H9 (cell line): ENCODE measurements at regions not wholly inside any gene's neighbourhood (a gene's known extent, or its start where the extent isn't known, plus 50 kb on each side); places are given as distances from the start of the nearest gene placed in this dataset.

Experiments
- DNase-seq: peaks from one replicate; pipeline ENCODE4 v3.0.0-alpha.2; 2017
- H2AFZ ChIP-seq: one replicate; pipeline ENCODE4 v1.6.1; 2013; ENCODE audit warnings: mild to moderate bottlenecking, low read length, control low read depth, moderate library complexity
- H2AK5ac ChIP-seq: 2 replicates; pipeline ENCODE4 v1.6.1; 2013; ENCODE audit warnings: low read length, control low read depth, mixed read lengths; ENCODE audit not compliant: insufficient read length
- H2BK120ac ChIP-seq: one replicate; pipeline ENCODE4 v1.6.1; 2013; ENCODE audit warnings: low read depth, mild to moderate bottlenecking, low read length, control low read depth, inconsistent platforms; ENCODE audit not compliant: poor library complexity, severe bottlenecking
- H2BK12ac ChIP-seq: 2 replicates; pipeline ENCODE4 v1.6.1; 2013; ENCODE audit warnings: low read length, control low read depth, mixed read lengths, low read depth; ENCODE audit not compliant: insufficient read length
- H2BK15ac ChIP-seq: 2 replicates; pipeline ENCODE4 v1.6.1; 2013; ENCODE audit warnings: low read depth, low read length, control low read depth
- H2BK20ac ChIP-seq: one replicate; pipeline ENCODE4 v1.6.1; 2013; ENCODE audit warnings: low read depth, mild to moderate bottlenecking, low read length, control low read depth, inconsistent platforms; ENCODE audit not compliant: poor library complexity, severe bottlenecking
- H2BK5ac ChIP-seq: 2 replicates; pipeline ENCODE4 v1.6.1; 2013; ENCODE audit warnings: low read length, control low read depth, mixed read lengths; ENCODE audit not compliant: insufficient read length
- H3K14ac ChIP-seq: 2 replicates; pipeline ENCODE4 v1.6.1; 2013; ENCODE audit warnings: low read length, control low read depth; ENCODE audit not compliant: insufficient read depth
- H3K18ac ChIP-seq: 2 replicates; pipeline ENCODE4 v1.6.1; 2013; ENCODE audit warnings: low read depth, mild to moderate bottlenecking, mixed read lengths, low read length, control low read depth; ENCODE audit not compliant: insufficient read length
- H3K23ac ChIP-seq: 2 replicates; pipeline ENCODE4 v1.6.1; 2013; ENCODE audit warnings: low read length, control low read depth, mixed read lengths, low read depth; ENCODE audit not compliant: insufficient read length
- H3K23me2 ChIP-seq: 2 replicates; pipeline ENCODE4 v1.6.1; 2013; ENCODE audit warnings: low read depth, mild to moderate bottlenecking, mixed read lengths, low read length, control low read depth; ENCODE audit not compliant: insufficient read length, poor library complexity, severe bottlenecking
- H3K27ac ChIP-seq: 2 replicates; pipeline ENCODE4 v1.5.1; 2013; ENCODE audit warnings: low read length, control low read depth, mixed read lengths, low read depth; ENCODE audit not compliant: insufficient read length
- H3K27me3 ChIP-seq: 2 replicates; pipeline ENCODE4 v1.6.1; 2013; ENCODE audit warnings: low read length, control low read depth, inconsistent platforms; ENCODE audit not compliant: insufficient read depth
- H3K4ac ChIP-seq: 2 replicates; pipeline ENCODE4 v1.6.1; 2013; ENCODE audit warnings: low read depth, mild to moderate bottlenecking, control low read depth, inconsistent platforms, low read length, moderate library complexity
- H3K4me1 ChIP-seq: 2 replicates; pipeline ENCODE4 v1.6.1; 2013; ENCODE audit warnings: low read length, control low read depth, inconsistent platforms; ENCODE audit not compliant: insufficient read depth
- H3K4me2 ChIP-seq: 2 replicates; pipeline ENCODE4 v1.6.1; 2013; ENCODE audit warnings: low read length, control low read depth, mixed read lengths; ENCODE audit not compliant: insufficient read length, insufficient read depth
- H3K56ac ChIP-seq: 2 replicates; pipeline ENCODE4 v1.6.1; 2013; ENCODE audit warnings: low read depth, mild to moderate bottlenecking, mixed read lengths, low read length, control low read depth; ENCODE audit not compliant: insufficient read length
- H3K79me1 ChIP-seq: 2 replicates; pipeline ENCODE4 v1.6.1; 2013; ENCODE audit warnings: low read depth, mild to moderate bottlenecking, moderate library complexity, low read length, control low read depth, inconsistent platforms; ENCODE audit not compliant: insufficient read depth, poor library complexity, severe bottlenecking
- H3K79me2 ChIP-seq: 2 replicates; pipeline ENCODE4 v1.6.1; 2013; ENCODE audit warnings: low read length, control low read depth, inconsistent platforms; ENCODE audit not compliant: insufficient read depth
- H3K9ac ChIP-seq: 2 replicates; pipeline ENCODE4 v1.6.1; 2013; ENCODE audit warnings: low read length, control low read depth, mixed read lengths; ENCODE audit not compliant: insufficient read length; ENCODE audit errors: extremely low read depth
- H3K9me3 ChIP-seq: one replicate; pipeline ENCODE4 v1.6.1; 2013; ENCODE audit warnings: low read depth, low read length, inconsistent platforms; ENCODE audit not compliant: control insufficient read depth
- H3T11ph ChIP-seq: one replicate; pipeline ENCODE4 v1.6.1; 2013; ENCODE audit warnings: mild to moderate bottlenecking, low read length, control low read depth, inconsistent platforms
- H4K20me1 ChIP-seq: one replicate; pipeline ENCODE4 v1.6.1; 2013; ENCODE audit not compliant: control insufficient read depth, insufficient read length, insufficient read depth
- H4K5ac ChIP-seq: 2 replicates; pipeline ENCODE4 v1.6.1; 2013; ENCODE audit warnings: low read depth, mild to moderate bottlenecking, mixed read lengths, low read length, control low read depth; ENCODE audit not compliant: insufficient read length
- H4K8ac ChIP-seq: replicated peaks from 2 replicates; pipeline ENCODE4 v1.6.1; 2013; ENCODE audit warnings: low read length, control low read depth, mixed read lengths, low read depth; ENCODE audit not compliant: insufficient read length
- H4K91ac ChIP-seq: 2 replicates; pipeline ENCODE4 v1.6.1; 2013; ENCODE audit warnings: low read depth, mild to moderate bottlenecking, moderate library complexity, mixed read lengths, low read length, control low read depth; ENCODE audit not compliant: insufficient read length
- H3K27ac Mint-ChIP-seq, 3 experiments: 2 replicates in 2 of 3; 3 replicates in 1 of 3; pipeline ENCODE4 v1.8.0; 2020 to 2021; ENCODE audit warnings: mixed read lengths in 3 of 3, mild to moderate bottlenecking in 1 of 3, moderate library complexity in 1 of 3
- H3K27me3 Mint-ChIP-seq: 2 replicates; pipeline ENCODE4 v1.8.0; 2021; ENCODE audit warnings: low read depth, mild to moderate bottlenecking, moderate library complexity, mixed read lengths
- H3K36me3 Mint-ChIP-seq, 3 experiments: 2 replicates in 2 of 3; 3 replicates in 1 of 3; pipeline ENCODE4 v1.8.0; 2020 to 2021; ENCODE audit warnings: low read depth in 3 of 3, mixed read lengths in 3 of 3; ENCODE audit not compliant: insufficient read depth in 1 of 3
- H3K4me1 Mint-ChIP-seq, 2 experiments: 2 replicates each; pipeline ENCODE4 v1.8.0; 2020; ENCODE audit warnings: mixed read lengths in 2 of 2
- H3K4me3 Mint-ChIP-seq, 2 experiments: 2 replicates in 1 of 2; 3 replicates in 1 of 2; pipeline ENCODE4 v1.8.0; 2020 to 2021; ENCODE audit warnings: mild to moderate bottlenecking in 2 of 2, mixed read lengths in 2 of 2, moderate library complexity in 1 of 2
- H3K9me3 Mint-ChIP-seq, 2 experiments: 2 replicates in 1 of 2; 3 replicates in 1 of 2; pipeline ENCODE4 v1.8.0; 2020; ENCODE audit warnings: mild to moderate bottlenecking in 2 of 2, mixed read lengths in 2 of 2, moderate library complexity in 1 of 2
- CTCF ChIP-seq: fragments of 200-600 bp; sonication (generic); conservative IDR thresholded peaks from 3 replicates; pipeline ENCODE4 v1.8.0; 2021; ENCODE audit warnings: antibody characterized with exemption, mild to moderate bottlenecking
- WGBS: extraction: QIAGEN DNeasy Blood & Tissue Kit; methylation state at CpG from one replicate; pipeline ENCODE4 v1.1.7; 2013; ENCODE audit warnings: missing lambda C conversion rate, low lambda C conversion rate, mixed read lengths; ENCODE audit not compliant: insufficient read length; ENCODE audit errors: extremely low coverage; 5-methylcytosine and 5-hydroxymethylcytosine counted together

GRCh38 chr4:24405341-24405740 lies 179.0 kb downstream of the DHX15 start:
- Histone ChIP-seq H3T11ph (no peak overlapping the region), H2BK120ac (no peak overlapping the region), H3K9me3 (no peaks in the 10 kb centered on the region), H3K18ac (no peak overlapping the region), H3K9ac (no peak overlapping the region), H2BK12ac (no peak overlapping the region), H3K23ac (no peak overlapping the region), H3K27ac (no peak overlapping the region), H3K14ac (no peak overlapping the region), H4K91ac (no peak overlapping the region), H4K5ac (no peak overlapping the region), H3K27me3 (no peaks in the 10 kb centered on the region), H3K4ac (no peak overlapping the region), H2BK5ac (no peak overlapping the region), H4K8ac (no peak overlapping the region), H3K56ac (no peak overlapping the region), H3K4me1 (no peaks in the 10 kb centered on the region), H3K4me2 (no peak overlapping the region), H2AFZ (no peak overlapping the region), H2BK20ac (no peak overlapping the region), H3K79me2 (no peaks in the 10 kb centered on the region), H2BK15ac (no peak overlapping the region), H4K20me1 (no peaks in the 10 kb centered on the region), H3K23me2 (no peaks in the 10 kb centered on the region), H3K79me1 (no peaks in the 10 kb centered on the region), H2AK5ac (no peak overlapping the region)
- no peaks in the 10 kb centered on the region for H3K4me1 Mint-ChIP-seq
- TF ChIP-seq CTCF = no peak
- WGBS = no CpG with 5 or more reads among the region's 5 CpGs
- no peak overlapping the region for H3K4me3 Mint-ChIP-seq
- DNase-seq = no peak
- H3K27ac Mint-ChIP-seq = no peak overlapping the region
- no peaks in the 10 kb centered on the region for H3K36me3 Mint-ChIP-seq
- peaks cover 0 to 3% of the 10 kb centered on the region in 2 experiments; a peak in 3 of 5 replicates for H3K9me3 Mint-ChIP-seq
- H3K27me3 Mint-ChIP-seq = peaks cover 16% of the 10 kb centered on the region
